ENCODE measurements at regions not wholly inside any gene's neighbourhood (a gene's known extent, or its start where the extent isn't known, plus 50 kb on each side); places are given as distances from the start of the nearest gene placed in this dataset.

GRCh38 chr1:193939585-193939984, 753.2 kb upstream of the B3GALT2 start:
- TF ChIP-seq CTCF (IDR thresholded peaks at IDR 0.05; ENCODE audit: insufficient read depth, low read length) = no peak
- no peak for TF ChIP-seq SPI1 (IDR thresholded peaks at IDR 0.05; ENCODE audit: borderline replicate concordance, low read depth)

All from HL-60 (cell line).